HG02678 (cell line): ENCODE measurements at regions not wholly inside any gene's neighbourhood (a gene's known extent, or its start where the extent isn't known, plus 50 kb on each side); places are given as distances from the start of the nearest gene placed in this dataset.
"Not testable (repeated sequence)": the region's sequence is repeated elsewhere in the genome, so short reads cannot be mapped to it uniquely, and the experiment has no call there.

Experiments used
- ATAC-seq: cut with Tn5 transposase; IDR thresholded peaks from one replicate; pipeline ENCODE4 v1.9.1; 2021; ENCODE audit warnings: mild to moderate bottlenecking, moderate library complexity; ENCODE audit not compliant: unreplicated experiment

DNA sequence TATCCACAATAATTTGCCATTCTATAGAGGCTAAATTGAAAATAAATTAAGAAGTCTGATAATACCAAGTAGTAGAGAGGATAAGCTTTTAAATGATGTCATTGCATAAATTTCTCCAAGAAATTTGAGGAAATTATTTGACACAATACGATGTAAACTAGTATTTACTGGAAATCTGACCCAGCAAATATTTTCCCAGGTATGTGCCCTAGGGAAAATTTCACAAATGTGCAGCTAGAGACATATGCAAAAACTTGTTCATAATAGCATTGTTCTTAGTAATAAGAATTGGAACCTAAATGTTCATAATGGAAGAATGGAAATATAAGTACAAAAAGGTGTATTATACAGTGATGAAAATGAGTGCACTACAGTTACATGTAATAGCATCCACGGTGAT lies 888.8 kb upstream of the SOX11 start:
- ATAC-seq: no peak

DNA sequence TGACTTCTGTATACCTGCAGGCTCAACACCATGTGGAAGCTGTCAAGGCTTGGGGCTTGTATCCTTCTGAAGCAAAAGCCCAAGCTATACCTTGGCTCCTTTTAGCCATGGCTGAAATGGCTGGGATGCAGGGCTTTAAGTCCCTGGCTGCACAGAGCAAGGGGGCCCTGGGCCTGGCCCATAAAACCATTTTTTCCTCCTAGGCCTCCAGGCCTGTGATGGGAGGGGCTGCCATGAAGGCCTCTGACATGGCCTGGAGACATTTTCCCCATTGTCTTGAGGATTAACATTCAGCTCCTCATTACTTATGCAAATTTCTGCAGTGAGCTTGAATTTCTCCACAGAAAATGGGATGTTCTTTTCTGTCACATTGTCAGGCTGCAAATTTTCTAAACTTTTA lies 878.0 kb upstream of the SOX11 start:
- not testable (repeated sequence) for ATAC-seq

GRCh38 chr2:4827836-4828235 lies 864.3 kb upstream of the SOX11 start:
- no peak for ATAC-seq

GRCh38 chr2:4828682-4829374 lies 863.4 kb upstream of the SOX11 start:
- no peak for ATAC-seq

DNA sequence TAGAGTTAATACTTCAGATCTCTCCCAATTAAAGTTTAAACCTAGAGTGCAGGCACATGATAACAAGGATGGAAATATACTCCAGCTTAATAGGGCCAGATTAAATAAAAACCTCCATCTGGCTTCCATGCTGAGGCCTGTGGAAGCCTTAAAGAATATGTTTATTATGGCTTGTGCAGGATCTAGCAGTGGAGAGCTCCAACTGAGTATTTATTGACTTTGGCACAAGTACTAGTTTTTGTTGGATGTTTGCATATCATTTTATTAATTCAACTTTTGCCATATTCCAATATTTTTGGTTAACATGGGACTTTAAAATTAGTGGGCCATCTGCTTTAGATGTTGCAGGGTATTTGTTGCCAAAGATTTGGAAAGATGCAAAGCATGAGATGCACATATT lies 860.4 kb upstream of the SOX11 start:
- ATAC-seq: no peak

GRCh38 chr2:4832642-4833041 lies 859.5 kb upstream of the SOX11 start:
- no peak for ATAC-seq

DNA sequence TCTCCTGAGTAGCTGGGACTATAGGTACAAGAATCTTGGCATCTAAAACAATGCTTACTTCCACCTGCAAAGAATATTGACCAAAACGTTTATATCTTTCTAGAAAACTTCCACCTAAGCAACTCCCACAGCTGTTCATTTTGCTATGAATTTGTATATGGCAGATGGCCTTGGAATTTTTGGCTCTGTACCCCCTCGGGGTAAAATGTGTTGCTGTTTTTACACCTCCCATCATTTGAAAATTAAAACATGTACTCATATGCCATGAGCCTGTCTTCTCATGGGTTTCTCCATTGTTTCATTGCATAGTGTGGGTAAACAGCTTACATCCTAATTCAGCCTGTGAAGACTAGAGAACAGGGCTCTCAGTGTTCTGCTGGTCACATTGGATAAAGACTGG lies 853.6 kb upstream of the SOX11 start:
- no peak for ATAC-seq

DNA sequence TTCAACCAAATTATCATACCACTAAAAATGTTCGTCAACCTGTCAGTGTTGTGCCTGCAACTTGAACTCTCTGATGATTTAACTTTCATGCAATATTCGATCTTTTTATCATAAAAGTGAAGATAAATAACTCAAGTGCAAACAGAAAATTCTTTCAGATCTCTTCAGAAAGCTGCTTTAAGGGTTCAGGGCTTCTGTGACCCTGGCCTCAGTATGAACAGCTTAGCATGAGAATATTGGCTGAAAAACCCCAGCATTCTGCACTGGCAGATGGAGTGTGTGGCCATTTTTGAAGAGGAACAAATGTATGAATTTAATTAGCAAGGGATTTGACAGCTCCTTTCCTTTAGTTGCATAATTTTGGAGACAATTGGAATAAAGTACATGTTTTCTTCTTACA lies 851.4 kb upstream of the SOX11 start:
- ATAC-seq: no peak

DNA sequence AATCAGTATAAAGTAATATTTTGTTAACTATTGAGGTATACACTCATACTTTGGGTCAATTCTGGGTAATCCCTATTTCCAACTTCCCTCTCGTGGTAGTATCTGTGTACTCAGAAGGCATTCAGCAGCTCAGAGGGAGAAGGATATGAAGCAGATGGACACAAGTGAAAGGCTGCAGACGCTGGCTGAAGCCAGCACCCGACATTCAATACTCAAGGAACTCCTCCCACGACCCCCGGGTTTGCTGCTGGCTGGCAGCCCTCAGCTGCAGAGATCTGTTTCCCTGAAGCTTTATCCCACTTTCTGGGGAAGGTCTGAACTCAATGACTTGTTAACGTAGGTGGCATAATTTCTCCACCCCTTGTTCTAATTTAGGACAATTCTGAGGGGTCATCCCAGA lies 847.3 kb upstream of the SOX11 start:
- ATAC-seq: no peak

DNA sequence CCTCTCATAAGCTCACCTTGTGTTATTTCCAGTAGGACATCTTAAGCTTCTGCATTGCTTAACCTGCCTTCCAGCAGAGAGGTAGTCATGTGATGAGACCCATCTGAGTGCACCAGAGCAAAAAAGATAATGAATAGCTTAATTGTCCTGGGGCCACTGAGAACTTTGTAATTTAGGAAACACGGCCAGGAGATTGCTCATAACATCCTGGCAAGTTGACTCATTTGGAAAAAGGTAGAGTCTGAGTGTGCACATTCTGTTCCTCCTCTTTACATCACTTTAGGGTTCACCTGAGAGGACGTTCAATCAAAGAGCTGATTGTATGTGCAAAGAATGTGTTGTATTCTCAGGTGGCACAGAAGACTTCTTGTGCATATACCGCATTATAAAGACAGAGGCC lies 830.2 kb upstream of the SOX11 start:
- no peak for ATAC-seq

DNA sequence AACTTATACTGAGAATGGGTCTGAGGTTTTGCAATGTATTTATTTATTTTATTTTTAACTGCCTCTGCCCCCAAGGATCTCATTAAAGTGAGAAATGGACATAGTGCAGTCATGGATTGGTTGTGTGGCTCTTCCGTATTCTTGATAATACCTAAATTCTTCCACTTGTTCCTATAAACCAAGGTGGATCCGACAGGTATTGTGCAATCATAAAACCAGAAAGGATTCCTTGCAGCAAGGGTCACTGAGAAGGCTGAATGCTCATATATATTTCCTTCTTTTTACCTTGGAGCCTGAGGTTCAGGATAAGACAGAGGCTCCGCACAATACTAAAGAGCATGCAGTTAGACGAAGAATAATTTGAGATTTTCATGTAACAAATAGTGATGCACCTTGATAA lies 826.0 kb upstream of the SOX11 start:
- ATAC-seq: no peak

GRCh38 chr2:4868466-4868865 lies 823.7 kb upstream of the SOX11 start:
- ATAC-seq: no peak

DNA sequence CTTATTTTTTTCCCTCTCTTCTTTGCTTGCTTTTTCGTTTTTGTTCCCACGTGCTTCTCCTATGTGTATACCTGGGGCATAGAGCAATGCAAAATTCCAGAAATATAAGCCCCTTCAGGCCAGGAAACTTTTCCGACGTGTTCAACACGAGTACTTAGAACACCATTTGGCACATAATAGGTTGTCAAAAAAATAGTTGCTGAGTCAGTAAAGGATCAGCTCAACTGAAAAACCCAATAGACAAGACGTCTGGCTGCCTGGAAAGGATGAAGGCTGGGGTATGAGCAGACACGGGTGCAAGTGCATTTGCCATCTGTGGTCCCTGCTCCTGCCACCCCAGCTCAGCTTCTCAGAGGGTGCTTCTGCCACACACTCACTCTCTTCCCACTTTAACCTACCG lies 823.0 kb upstream of the SOX11 start:
- no peak for ATAC-seq

GRCh38 chr2:4873364-4873763 lies 818.8 kb upstream of the SOX11 start:
- ATAC-seq: no peak

DNA sequence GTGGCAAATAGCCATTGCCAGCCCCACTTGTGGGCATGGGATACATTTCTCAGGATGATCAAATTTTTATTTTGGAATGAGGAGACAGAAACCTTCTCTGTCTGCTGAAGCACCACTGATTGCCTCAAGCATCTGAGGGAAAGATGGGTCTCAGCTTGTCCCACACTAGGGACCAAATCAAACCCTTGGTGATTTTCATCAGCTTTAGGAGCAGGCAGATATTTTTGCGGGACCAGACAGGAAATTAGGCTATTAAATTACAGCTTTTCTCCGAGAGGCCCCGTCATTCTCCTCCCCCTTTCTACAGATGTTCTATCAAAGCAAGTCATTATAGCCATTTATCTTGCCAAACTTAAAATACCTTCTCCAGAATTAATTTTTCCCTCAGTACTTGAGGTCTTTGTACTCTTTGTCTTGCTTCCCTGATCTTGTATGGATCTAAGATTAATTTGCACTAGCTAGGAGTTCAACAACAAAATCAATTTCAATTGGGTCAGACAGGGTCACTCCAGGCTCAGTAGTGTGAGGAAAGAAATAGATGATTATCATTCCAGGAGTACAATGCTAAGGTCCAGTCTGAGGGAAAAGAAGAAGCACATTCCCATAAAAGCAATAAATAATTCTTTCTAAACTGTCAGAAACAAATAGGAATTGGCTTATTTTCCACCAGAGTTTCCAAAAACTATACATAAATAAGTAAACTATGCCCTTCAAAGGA lies 818.1 kb upstream of the SOX11 start:
- ATAC-seq: no peak

GRCh38 chr2:4882421-4882820 lies 809.8 kb upstream of the SOX11 start:
- ATAC-seq: no peak

GRCh38 chr2:4882941-4883340 lies 809.2 kb upstream of the SOX11 start:
- no peak for ATAC-seq

GRCh38 chr2:4883375-4883774 lies 808.8 kb upstream of the SOX11 start:
- ATAC-seq: no peak

- no peak for ATAC-seq
Measured at GRCh38 chr2:4884117-4884571, 808.0 kb upstream of the SOX11 start.

DNA sequence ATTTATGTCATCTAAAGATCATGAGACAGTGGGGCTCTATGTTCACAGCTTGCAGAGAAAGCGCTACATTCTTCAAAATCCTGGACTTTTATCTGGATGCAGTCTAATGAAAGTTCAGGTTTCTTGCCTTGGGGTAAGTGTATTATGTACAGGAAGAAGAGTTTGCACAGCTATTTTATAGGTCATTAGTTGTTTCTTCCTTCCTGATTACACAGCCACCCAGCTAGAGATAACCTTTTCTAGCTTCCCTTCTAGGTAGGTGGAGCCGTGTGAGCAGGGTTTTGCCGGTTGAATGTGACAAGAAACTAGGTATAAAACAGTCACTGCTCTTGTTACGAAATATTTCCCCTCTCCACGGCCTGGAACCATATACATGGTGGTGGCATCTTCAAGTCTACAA lies 800.8 kb upstream of the SOX11 start:
- no peak for ATAC-seq

DNA sequence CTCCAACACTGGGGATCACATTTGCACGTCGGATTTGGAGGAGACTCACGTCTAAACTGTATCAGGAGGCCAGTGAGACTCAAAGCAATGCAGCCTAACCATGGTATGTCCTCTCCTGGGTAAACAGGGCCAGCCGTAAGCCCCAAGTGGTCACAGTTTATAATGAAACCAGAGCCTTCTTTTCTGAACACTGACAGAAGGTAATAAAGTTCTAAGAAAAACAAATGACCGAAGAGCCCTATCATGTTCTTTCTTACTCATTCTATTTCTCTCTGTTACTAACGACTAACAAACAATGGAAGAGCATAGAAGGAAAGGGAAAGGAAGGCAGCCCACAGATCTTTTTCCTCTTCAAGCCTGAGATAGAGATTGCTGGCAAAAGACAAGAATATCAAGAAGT lies 796.8 kb upstream of the SOX11 start:
- no peak for ATAC-seq

DNA sequence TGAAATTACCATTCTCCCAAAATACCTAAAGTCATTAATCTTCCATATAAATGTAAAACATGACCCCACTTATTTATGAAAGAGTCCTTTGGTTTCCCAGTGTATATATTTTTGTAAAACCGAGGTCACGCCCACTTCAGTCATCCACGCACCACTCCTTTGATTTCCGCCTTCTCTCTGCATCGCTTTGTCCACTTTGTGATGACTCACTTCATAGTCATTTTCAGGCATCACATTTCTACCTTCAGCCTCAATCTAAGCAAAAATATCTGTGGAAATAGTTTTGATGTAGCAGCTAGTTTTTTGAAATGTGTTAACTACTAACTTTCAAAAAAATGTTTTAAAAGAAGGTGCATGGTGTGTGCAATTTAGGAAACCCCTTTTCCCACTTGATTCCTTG lies 793.5 kb upstream of the SOX11 start:
- ATAC-seq: no peak

DNA sequence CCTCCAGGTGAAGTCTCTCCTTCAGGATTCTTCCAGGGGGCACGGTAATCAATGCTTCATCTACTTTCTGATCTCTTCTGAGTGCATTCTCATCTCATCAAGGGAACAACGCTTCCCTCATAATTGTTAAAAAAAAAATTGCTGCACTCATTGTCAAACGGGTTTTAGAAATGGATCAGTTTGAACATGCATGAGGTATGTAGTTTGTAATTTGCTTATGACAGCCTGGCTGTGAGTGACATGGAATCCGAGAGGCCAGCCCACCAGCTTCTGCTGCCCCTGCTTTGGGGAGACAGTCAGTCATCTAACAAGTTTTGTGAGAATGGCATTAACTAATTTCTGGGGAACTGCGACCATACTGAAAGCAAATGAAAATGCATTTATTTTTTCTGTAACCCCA lies 791.9 kb upstream of the SOX11 start:
- no peak for ATAC-seq
